CD14-positive monocyte (primary cell): ENCODE measurements at regions not wholly inside any gene's neighbourhood (a gene's known extent, or its start where the extent isn't known, plus 50 kb on each side); places are given as distances from the start of the nearest gene placed in this dataset.

ENCODE experiments used
- DNase-seq, 3 donors: peaks; one replicate each; pipeline ENCODE4 v3.0.0-alpha.2; 2011 to 2022
- H2AFZ ChIP-seq: 2 replicates; pipeline ENCODE4 v1.6.0; 2012; ENCODE audit warnings: mild to moderate bottlenecking, low read depth, low read length, inconsistent platforms; ENCODE audit not compliant: insufficient read depth, poor library complexity, severe bottlenecking
- H3K27ac ChIP-seq, 2 donors: 1 replicate in 1 of 2; 2 replicates in 1 of 2; pipeline ENCODE4 v1.5.1; 2012 to 2013; ENCODE audit warnings: low read length in 2 of 2, control low read depth in 1 of 2, inconsistent platforms in 1 of 2, low read depth in 1 of 2, mild to moderate bottlenecking in 1 of 2
- H3K27me3 ChIP-seq, 2 donors: one replicate each; pipeline versions ENCODE4 v1.6.0 to v1.6.1; 2011 to 2013; ENCODE audit warnings: low read length in 2 of 2; ENCODE audit not compliant: control insufficient read depth in 2 of 2, insufficient read depth in 2 of 2
- H3K36me3 ChIP-seq, 2 donors: replicated peaks in 1 of 2; 1 replicate in 1 of 2; 2 replicates in 1 of 2; pipeline versions ENCODE4 v1.5.1 to v1.6.1; 2012 to 2013; ENCODE audit warnings: low read length in 2 of 2, control low read depth in 1 of 2, inconsistent platforms in 1 of 2, mild to moderate bottlenecking in 1 of 2; ENCODE audit not compliant: insufficient read depth in 2 of 2, control insufficient read depth in 1 of 2
- H3K4me1 ChIP-seq, 2 donors: 1 replicate in 1 of 2; 2 replicates in 1 of 2; pipeline versions ENCODE4 v1.5.1 to v1.6.1; 2012 to 2013; ENCODE audit warnings: low read length in 2 of 2, control low read depth in 1 of 2, inconsistent platforms in 1 of 2, mild to moderate bottlenecking in 1 of 2, moderate library complexity in 1 of 2; ENCODE audit not compliant: insufficient read depth in 2 of 2, control insufficient read depth in 1 of 2
- H3K4me2 ChIP-seq: replicated peaks from 2 replicates; pipeline ENCODE3; 2012; ENCODE audit warnings: low read length, moderate library complexity, mild to moderate bottlenecking; ENCODE audit not compliant: poor library complexity, severe bottlenecking; ENCODE audit errors: extremely low read depth
- H3K4me3 ChIP-seq, 3 experiments: fragments of 200-600 bp in 1 of 3; sonication (generic) in 1 of 3; replicated peaks in 1 of 3; 1 replicate in 2 of 3; 2 replicates in 1 of 3; pipeline ENCODE4 v1.5.1; 2011 to 2013; ENCODE audit warnings: low read length in 3 of 3, mild to moderate bottlenecking in 3 of 3, control low read depth in 2 of 3, low read depth in 2 of 3, inconsistent platforms in 1 of 3, moderate library complexity in 1 of 3
- H3K79me2 ChIP-seq: 2 replicates; pipeline ENCODE4 v1.6.0; 2012; ENCODE audit warnings: mild to moderate bottlenecking, control low read depth, inconsistent platforms, low read length, moderate library complexity; ENCODE audit not compliant: insufficient read depth
- H3K9ac ChIP-seq: 2 replicates; pipeline ENCODE4 v1.6.0; 2017; ENCODE audit warnings: low read length, mild to moderate bottlenecking; ENCODE audit not compliant: insufficient read depth, poor library complexity, severe bottlenecking
- H3K9me3 ChIP-seq, 2 donors: replicated peaks in 1 of 2; 1 replicate in 1 of 2; 2 replicates in 1 of 2; pipeline versions ENCODE4 v1.5.1 to v1.6.1; 2012 to 2013; ENCODE audit warnings: low read length in 2 of 2, control low read depth in 1 of 2; ENCODE audit not compliant: control insufficient read depth in 1 of 2, insufficient read depth in 1 of 2
- H4K20me1 ChIP-seq: 2 replicates; pipeline ENCODE4 v1.6.0; 2012; ENCODE audit warnings: mild to moderate bottlenecking, low read length, control low read depth, moderate library complexity; ENCODE audit not compliant: insufficient read depth
- H3K27ac Mint-ChIP-seq, 7 donors: one replicate each; pipeline ENCODE4 v1.8.0; 2020; ENCODE audit warnings: mild to moderate bottlenecking in 7 of 7, mixed read lengths in 7 of 7, moderate library complexity in 6 of 7, inconsistent platforms in 2 of 7
- H3K27me3 Mint-ChIP-seq, 3 donors: one replicate each; pipeline ENCODE4 v1.8.0; 2021 to 2022; ENCODE audit warnings: low read depth in 3 of 3, mild to moderate bottlenecking in 3 of 3, mixed read lengths in 3 of 3, moderate library complexity in 3 of 3, inconsistent platforms in 1 of 3
- H3K36me3 Mint-ChIP-seq, 2 donors: one replicate each; pipeline ENCODE4 v1.8.0; 2020; ENCODE audit warnings: mixed read lengths in 2 of 2, inconsistent platforms in 1 of 2, mild to moderate bottlenecking in 1 of 2
- H3K4me1 Mint-ChIP-seq: one replicate; pipeline ENCODE4 v1.8.0; 2020; ENCODE audit warnings: mild to moderate bottlenecking, mixed read lengths
- H3K4me3 Mint-ChIP-seq, 2 donors: one replicate each; pipeline ENCODE4 v1.8.0; 2020; ENCODE audit warnings: mild to moderate bottlenecking in 2 of 2, mixed read lengths in 2 of 2, moderate library complexity in 1 of 2
- H3K9me3 Mint-ChIP-seq, 7 donors: one replicate each; pipeline ENCODE4 v1.8.0; 2020 to 2022; ENCODE audit warnings: mixed read lengths in 7 of 7, mild to moderate bottlenecking in 6 of 7, moderate library complexity in 6 of 7, inconsistent platforms in 2 of 7
- WGBS: methylation state at CpG from one replicate; pipeline ENCODE4 v1.1.5; 2013; ENCODE audit warnings: missing lambda C conversion rate; ENCODE audit not compliant: insufficient coverage; 5-methylcytosine and 5-hydroxymethylcytosine counted together
- intact Hi-C, 2 donors: fragments of 100-400 bp; cut with micrococcal nuclease; formaldehyde crosslinking; loops; one replicate each; pipeline versions ENCODE4 v1.15.0 to v1.15.1; 2023
- TF ChIP-seq, protein P1 (sequence below): fragments of 200-600 bp; IDR thresholded peaks from one replicate; pipeline ENCODE4 v1.8.0; 2022; ENCODE audit warnings: antibody characterized with exemption, mild to moderate bottlenecking

GRCh38 chr14:106564058-106564643 lies 1037.8 kb downstream of the TMEM121 start:
- H3K4me1 ChIP-seq: no peaks in the 10 kb centered on the region
- H3K27me3 Mint-ChIP-seq: peaks cover 8 to 14% (median 8%) of the 10 kb centered on the region in 3 donors
- no peak overlapping the region for H3K4me2 ChIP-seq
- TF ChIP-seq, protein P1, sequence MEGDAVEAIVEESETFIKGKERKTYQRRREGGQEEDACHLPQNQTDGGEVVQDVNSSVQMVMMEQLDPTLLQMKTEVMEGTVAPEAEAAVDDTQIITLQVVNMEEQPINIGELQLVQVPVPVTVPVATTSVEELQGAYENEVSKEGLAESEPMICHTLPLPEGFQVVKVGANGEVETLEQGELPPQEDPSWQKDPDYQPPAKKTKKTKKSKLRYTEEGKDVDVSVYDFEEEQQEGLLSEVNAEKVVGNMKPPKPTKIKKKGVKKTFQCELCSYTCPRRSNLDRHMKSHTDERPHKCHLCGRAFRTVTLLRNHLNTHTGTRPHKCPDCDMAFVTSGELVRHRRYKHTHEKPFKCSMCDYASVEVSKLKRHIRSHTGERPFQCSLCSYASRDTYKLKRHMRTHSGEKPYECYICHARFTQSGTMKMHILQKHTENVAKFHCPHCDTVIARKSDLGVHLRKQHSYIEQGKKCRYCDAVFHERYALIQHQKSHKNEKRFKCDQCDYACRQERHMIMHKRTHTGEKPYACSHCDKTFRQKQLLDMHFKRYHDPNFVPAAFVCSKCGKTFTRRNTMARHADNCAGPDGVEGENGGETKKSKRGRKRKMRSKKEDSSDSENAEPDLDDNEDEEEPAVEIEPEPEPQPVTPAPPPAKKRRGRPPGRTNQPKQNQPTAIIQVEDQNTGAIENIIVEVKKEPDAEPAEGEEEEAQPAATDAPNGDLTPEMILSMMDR: peak; percentile 75
- H3K27ac Mint-ChIP-seq: no peak overlapping the region
- peak; percentile 11 to 37 (median 12) for DNase-seq
- no peaks in the 10 kb centered on the region for H3K9me3 ChIP-seq
- H3K4me3 Mint-ChIP-seq: no peak overlapping the region
- H3K27ac ChIP-seq: no peak overlapping the region
- H3K36me3 Mint-ChIP-seq: no peaks in the 10 kb centered on the region
- H4K20me1 ChIP-seq: no peaks in the 10 kb centered on the region
- H3K27me3 ChIP-seq: no peaks in the 10 kb centered on the region
- H3K4me1 Mint-ChIP-seq: no peaks in the 10 kb centered on the region
- no peak overlapping the region for H3K9ac ChIP-seq
- H3K4me3 ChIP-seq: no peak overlapping the region
- H3K9me3 Mint-ChIP-seq: no peaks in the 10 kb centered on the region
- H3K36me3 ChIP-seq: no peaks in the 10 kb centered on the region
- H3K79me2 ChIP-seq: no peaks in the 10 kb centered on the region
- intact Hi-C loops: no loop called here
- 78% methylated on average over 3 of the region's 14 CpGs for WGBS
- no peak overlapping the region for H2AFZ ChIP-seq

- peaks cover 0 to 7% (median 0%) of the 10 kb centered on the region in 3 donors for H3K27me3 Mint-ChIP-seq
- H3K4me3 Mint-ChIP-seq: no peak overlapping the region
- no peak overlapping the region for H3K4me3 ChIP-seq
- TF ChIP-seq, protein P1: no peak
- no peak overlapping the region for H3K27ac Mint-ChIP-seq
- no peaks in the 10 kb centered on the region for H3K4me1 ChIP-seq
- no peak overlapping the region for H3K9ac ChIP-seq
- H3K79me2 ChIP-seq: no peaks in the 10 kb centered on the region
- no peaks in the 10 kb centered on the region for H3K9me3 ChIP-seq
- no peaks in the 10 kb centered on the region for H3K36me3 Mint-ChIP-seq
- WGBS: 82% methylated on average over 10 of the region's 11 CpGs
- no peaks in the 10 kb centered on the region for H3K27me3 ChIP-seq
- H3K36me3 ChIP-seq: no peaks in the 10 kb centered on the region
- DNase-seq: no peak
- H3K4me1 Mint-ChIP-seq: no peaks in the 10 kb centered on the region
- no peaks in the 10 kb centered on the region for H4K20me1 ChIP-seq
- H3K4me2 ChIP-seq: no peak overlapping the region
- H3K27ac ChIP-seq: no peak overlapping the region
- intact Hi-C loops: no loop called here
- no peak overlapping the region for H2AFZ ChIP-seq
- H3K9me3 Mint-ChIP-seq: no peaks in the 10 kb centered on the region
Measured at GRCh38 chr14:106578481-106578880, 1052.1 kb downstream of the TMEM121 start.
